D721Med (cell line): ENCODE measurements at regions not wholly inside any gene's neighbourhood (a gene's known extent, or its start where the extent isn't known, plus 50 kb on each side); places are given as distances from the start of the nearest gene placed in this dataset.

Experiments used
- DNase-seq: peaks from one replicate; pipeline ENCODE4 v3.0.0; 2011; ENCODE audit warnings: low spot score; ENCODE audit not compliant: insufficient read length
- FAIRE-seq: peaks from 2 replicates; lab custom pipeline; 2011; peaks lifted over from hg19 to GRCh38; lab: Jason Lieb, UNC
- TF ChIP-seq, protein P1 (sequence below): IDR thresholded peaks from 2 replicates; pipeline ENCODE4 v1.5.1; 2012; ENCODE audit warnings: mild to moderate bottlenecking, control low read depth; ENCODE audit not compliant: insufficient read depth; ENCODE audit errors: missing control alignments

DNA sequence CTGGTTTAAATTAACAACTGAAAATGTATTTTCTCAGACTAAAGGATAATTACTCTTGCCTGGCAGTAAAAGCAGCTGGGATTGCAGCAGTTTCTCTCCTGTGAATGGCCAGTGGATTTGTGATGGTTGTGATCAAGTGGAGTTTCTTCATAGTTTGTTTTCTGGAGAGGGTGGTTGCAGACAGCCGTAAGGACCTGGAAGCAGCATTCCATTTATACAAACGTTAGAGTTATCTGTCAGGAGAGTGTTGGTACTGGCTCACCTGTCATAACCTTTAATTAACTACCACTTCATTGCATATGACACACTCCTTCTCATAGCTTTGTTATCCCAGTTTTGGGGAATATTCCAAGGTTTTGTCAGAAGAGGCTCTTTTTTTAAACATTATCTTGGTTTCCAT is 258.4 kb upstream of the SLC10A2 start:
- TF ChIP-seq, protein P1, sequence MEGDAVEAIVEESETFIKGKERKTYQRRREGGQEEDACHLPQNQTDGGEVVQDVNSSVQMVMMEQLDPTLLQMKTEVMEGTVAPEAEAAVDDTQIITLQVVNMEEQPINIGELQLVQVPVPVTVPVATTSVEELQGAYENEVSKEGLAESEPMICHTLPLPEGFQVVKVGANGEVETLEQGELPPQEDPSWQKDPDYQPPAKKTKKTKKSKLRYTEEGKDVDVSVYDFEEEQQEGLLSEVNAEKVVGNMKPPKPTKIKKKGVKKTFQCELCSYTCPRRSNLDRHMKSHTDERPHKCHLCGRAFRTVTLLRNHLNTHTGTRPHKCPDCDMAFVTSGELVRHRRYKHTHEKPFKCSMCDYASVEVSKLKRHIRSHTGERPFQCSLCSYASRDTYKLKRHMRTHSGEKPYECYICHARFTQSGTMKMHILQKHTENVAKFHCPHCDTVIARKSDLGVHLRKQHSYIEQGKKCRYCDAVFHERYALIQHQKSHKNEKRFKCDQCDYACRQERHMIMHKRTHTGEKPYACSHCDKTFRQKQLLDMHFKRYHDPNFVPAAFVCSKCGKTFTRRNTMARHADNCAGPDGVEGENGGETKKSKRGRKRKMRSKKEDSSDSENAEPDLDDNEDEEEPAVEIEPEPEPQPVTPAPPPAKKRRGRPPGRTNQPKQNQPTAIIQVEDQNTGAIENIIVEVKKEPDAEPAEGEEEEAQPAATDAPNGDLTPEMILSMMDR: no peak
- no peak for FAIRE-seq
- DNase-seq: no peak

DNA sequence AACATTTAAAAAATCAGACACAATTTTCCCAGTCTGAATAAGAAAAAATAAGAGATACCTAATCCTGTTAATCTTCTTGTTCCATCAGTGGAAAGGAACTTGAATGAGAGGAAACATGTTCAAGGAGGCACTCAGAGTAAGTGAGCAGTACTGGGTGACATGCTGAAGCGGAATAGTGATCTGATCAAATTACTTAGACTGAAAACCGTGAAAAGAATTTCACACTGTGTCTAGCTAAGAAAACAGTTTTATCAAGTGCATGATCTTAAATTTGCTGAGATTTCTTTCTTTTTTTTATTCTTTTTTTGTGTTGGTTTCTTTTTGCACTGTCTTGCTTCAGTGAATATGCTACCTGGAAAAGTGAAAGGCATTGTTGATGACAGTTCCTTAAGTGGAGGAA is 249.5 kb upstream of the SLC10A2 start:
- DNase-seq (no peak), FAIRE-seq (no peak)
- TF ChIP-seq, protein P1: no peak

DNA sequence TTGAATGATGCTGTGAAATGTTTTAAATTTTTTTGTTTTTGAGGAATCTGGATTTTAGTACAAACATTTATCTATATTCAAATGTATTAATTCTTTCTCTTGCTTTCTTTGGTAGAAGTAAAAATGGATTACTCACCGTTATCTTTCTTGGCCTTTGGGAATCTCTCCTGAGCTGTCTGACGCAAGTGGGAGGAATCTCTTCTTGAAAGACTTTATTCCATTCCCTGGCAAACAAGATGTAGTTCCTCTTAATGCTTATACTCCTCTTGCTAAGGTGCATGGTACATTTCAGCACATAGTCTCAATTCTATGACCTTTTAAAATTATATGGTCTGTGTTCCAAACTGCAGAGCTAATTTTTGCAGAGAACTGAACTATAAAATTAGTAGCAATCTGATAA is 246.2 kb upstream of the SLC10A2 start:
- FAIRE-seq (no peak), DNase-seq (no peak)
- TF ChIP-seq, protein P1: no peak

DNA sequence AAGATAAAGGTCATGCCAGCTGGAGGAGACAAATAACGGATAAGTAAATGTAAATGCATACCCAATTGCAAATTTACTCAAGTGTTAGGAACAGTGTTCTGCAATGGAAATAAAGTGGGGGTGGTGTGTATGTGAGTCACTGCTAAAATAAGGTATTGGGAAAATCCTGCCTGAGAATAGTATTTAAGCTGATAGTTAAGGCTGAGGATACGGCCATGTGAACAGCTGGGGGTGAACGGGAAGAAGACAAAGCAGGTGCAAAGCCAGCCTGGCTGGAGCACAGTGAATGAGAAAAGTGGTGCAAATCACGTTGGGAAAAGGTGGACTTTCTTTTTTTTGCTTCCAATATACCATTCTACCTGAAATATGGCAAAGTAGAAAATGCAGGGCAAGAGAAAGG is 242.4 kb upstream of the SLC10A2 start:
- TF ChIP-seq, protein P1: no peak
- no peak for FAIRE-seq
- no peak for DNase-seq

DNA sequence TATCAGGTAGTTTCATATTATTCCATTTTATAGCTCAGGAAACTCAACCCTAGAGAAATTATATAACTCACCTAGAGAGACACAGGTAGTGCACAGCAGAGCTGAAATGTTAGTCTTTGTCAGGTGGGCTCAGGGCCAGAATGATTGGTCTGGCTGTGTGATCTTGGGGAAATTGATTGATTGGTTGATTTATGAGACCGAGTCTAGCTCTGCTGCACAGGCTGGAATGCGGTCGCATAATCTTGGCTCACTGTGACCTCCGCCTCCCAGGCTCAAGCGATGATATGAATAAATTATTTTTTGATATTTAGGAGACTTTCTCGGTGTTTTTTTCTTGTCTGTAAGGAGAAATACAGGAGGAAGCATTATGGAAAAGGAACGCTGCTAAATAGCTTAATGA is 239.9 kb upstream of the SLC10A2 start:
- FAIRE-seq (no peak), DNase-seq (no peak)
- TF ChIP-seq, protein P1: no peak

DNA sequence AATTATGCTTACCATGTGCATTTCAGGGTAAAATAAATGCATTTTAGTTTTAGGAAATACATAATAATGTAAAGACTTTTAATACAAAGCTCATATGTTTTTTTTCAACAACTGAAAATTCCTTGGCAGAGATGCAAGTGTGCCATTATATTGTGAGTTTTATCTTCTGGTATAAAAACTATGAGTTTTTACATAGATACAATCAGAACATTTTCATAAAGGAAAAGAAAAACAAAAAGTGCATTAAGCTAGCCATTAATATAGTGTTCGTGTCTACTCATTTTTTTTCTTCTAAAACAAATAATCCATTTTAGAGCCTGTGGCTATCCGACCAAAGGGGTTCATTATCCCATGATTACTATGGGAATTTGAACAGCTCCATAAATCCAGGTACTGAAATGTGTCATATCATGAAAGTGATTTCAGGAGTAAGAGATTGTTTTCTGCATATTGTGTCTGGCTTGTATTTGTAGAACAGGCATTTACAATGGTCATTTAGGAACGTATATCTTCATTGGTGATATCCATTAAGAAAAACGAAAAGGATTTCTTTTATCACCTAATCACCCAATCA is 236.9 kb upstream of the SLC10A2 start:
- TF ChIP-seq, protein P1: no peak
- FAIRE-seq (no peak), DNase-seq (no peak)

DNA sequence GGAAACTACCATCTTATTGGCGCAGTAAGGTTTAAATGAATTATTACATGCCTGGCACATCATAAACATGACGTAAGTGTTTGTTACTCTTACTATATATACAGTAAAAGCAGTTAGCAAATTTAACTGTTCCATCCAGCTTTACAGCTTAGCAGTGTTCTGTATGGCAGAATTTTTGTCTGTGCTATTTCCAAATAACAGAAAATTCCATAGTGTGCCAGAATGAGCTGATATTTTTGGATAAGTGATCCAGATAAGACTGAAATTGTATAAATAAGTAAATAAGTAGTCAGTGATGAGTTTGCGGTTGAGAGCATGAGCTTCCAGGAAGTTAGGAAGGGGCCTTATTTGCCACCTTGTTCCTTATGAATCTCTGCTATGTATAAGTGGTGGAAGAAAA is 236.5 kb upstream of the SLC10A2 start:
- DNase-seq (no peak), FAIRE-seq (no peak)
- TF ChIP-seq, protein P1: no peak
